Activated T-helper 17 cell treated with anti-CD3 and anti-CD28 coated beads, Interleukin-2, amount 50 U/mL, for 72 hours (primary cell): ENCODE measurements at regions not wholly inside any gene's neighbourhood (a gene's known extent, or its start where the extent isn't known, plus 50 kb on each side); places are given as distances from the start of the nearest gene placed in this dataset.

Experiments used
- ATAC-seq: fragments of 150-1000 bp; cut with Tn5 transposase; replicated peaks from 2 replicates; pipeline ENCODE4 v1.10.0; 2021; ENCODE audit warnings: mild to moderate bottlenecking, moderate library complexity
- H3K27ac Mint-ChIP-seq: one replicate; pipeline ENCODE4 v1.8.0; 2022; ENCODE audit warnings: mixed read lengths
- H3K27me3 Mint-ChIP-seq: one replicate; pipeline ENCODE4 v1.8.0; 2022; ENCODE audit warnings: mixed read lengths
- H3K36me3 Mint-ChIP-seq: one replicate; pipeline ENCODE4 v1.8.0; 2022; ENCODE audit warnings: low read depth, mild to moderate bottlenecking, mixed read lengths
- H3K4me1 Mint-ChIP-seq: one replicate; pipeline ENCODE4 v1.8.0; 2022; ENCODE audit warnings: mixed read lengths
- H3K4me3 Mint-ChIP-seq: one replicate; pipeline ENCODE4 v1.8.0; 2022; ENCODE audit warnings: mild to moderate bottlenecking, mixed read lengths
- H3K9me3 Mint-ChIP-seq: one replicate; pipeline ENCODE4 v1.8.0; 2022; ENCODE audit warnings: mixed read lengths

DNA sequence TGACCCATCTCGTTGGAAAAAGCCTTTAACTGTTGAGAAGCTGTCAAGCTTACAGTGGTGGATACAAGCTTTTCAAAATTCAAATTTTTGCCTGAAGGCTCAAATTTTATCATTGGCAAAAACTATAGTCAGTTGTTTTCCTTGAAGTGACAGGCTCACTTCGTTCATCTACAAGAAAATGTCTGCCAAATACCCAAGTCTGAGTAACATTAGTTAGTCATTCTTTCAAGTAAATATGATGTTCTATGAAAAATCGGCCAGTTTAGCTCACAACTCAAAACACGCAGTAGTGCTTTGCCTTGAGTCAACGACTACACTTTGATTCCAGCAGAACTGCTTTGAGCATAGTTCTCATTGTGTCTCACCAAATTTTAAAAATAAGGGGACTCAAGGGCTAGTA, 170.3 kb upstream of the MAMLD1 start:
- H3K4me1 Mint-ChIP-seq, result no peaks in the 10 kb centered on the region
- no peaks in the 10 kb centered on the region for H3K36me3 Mint-ChIP-seq
- H3K4me3 Mint-ChIP-seq, result no peak overlapping the region
- no peaks in the 10 kb centered on the region for H3K9me3 Mint-ChIP-seq
- H3K27me3 Mint-ChIP-seq, result no peaks in the 10 kb centered on the region
- ATAC-seq, result no peak
- H3K27ac Mint-ChIP-seq, result no peak overlapping the region

DNA sequence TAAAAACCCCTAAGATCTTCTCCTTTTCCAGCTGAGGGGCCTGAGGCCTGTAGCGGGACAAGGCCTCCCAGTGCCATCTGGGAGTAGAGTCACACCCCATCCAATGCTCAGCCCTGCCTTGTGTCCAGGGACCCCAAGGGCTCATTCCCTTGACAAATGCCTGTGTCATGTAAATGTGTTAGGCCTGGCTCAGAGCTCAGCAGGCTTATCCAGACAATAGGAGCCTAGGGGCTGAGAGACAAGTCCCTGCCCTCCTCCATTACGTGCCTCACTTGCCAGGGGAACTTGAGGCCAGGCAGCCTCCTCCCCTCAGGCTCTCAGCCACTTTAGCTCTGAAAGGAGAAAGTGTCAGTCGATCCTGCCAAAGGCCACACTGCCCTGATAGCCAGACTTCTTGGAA, 166.8 kb upstream of the MAMLD1 start:
- no peak for ATAC-seq
- no peaks in the 10 kb centered on the region for H3K27me3 Mint-ChIP-seq
- no peaks in the 10 kb centered on the region for H3K9me3 Mint-ChIP-seq
- H3K27ac Mint-ChIP-seq, result no peak overlapping the region
- no peaks in the 10 kb centered on the region for H3K36me3 Mint-ChIP-seq
- peaks cover 4% of the 10 kb centered on the region for H3K4me1 Mint-ChIP-seq
- H3K4me3 Mint-ChIP-seq, result no peak overlapping the region

DNA sequence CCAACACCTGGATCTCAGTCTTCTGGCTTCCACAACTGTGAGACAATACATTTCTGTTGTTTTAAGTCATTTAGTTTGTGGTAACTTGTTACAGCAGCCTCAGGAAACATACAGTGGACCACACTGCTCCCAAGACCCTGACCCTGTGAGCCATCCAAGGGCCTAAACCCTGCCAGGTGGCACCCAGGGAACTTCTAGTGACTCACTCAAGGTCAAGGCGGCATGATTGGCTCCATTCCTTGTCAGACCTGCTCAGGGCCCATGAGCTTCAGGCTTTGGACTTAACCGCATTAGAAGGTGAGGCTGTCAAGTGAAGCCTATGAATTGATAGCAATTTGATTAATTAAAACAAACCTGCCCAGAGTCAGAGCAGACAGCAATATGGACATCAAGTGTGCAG, 165.7 kb upstream of the MAMLD1 start:
- no peak overlapping the region for H3K27ac Mint-ChIP-seq
- H3K27me3 Mint-ChIP-seq, result no peaks in the 10 kb centered on the region
- H3K4me1 Mint-ChIP-seq, result peaks cover 5% of the 10 kb centered on the region
- no peak for ATAC-seq
- H3K36me3 Mint-ChIP-seq, result no peaks in the 10 kb centered on the region
- H3K4me3 Mint-ChIP-seq, result no peak overlapping the region
- H3K9me3 Mint-ChIP-seq, result no peaks in the 10 kb centered on the region

DNA sequence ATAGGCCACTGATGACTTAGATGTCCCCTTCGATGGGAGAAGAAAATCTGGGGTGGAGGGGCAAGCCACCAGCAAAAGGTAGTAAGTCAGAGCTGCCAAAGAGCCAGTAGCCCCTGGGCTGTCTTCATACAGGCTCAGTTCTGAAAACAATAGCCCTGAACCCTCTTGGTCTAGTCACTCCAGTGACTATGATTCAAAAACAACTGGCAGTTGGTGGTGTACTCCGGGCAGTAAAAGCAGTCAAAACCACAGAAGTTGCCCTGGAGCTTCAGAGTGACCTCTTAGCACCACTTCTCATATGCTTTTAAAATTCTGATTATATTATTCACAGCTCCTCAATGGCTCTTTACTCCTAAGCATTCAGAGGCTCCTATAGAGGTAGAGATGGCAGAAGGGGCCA, 164.3 kb upstream of the MAMLD1 start:
- no peaks in the 10 kb centered on the region for H3K36me3 Mint-ChIP-seq
- peaks cover 5% of the 10 kb centered on the region for H3K4me1 Mint-ChIP-seq
- H3K27ac Mint-ChIP-seq, result no peak overlapping the region
- no peaks in the 10 kb centered on the region for H3K27me3 Mint-ChIP-seq
- ATAC-seq, result no peak
- H3K4me3 Mint-ChIP-seq, result no peak overlapping the region
- H3K9me3 Mint-ChIP-seq, result no peaks in the 10 kb centered on the region

DNA sequence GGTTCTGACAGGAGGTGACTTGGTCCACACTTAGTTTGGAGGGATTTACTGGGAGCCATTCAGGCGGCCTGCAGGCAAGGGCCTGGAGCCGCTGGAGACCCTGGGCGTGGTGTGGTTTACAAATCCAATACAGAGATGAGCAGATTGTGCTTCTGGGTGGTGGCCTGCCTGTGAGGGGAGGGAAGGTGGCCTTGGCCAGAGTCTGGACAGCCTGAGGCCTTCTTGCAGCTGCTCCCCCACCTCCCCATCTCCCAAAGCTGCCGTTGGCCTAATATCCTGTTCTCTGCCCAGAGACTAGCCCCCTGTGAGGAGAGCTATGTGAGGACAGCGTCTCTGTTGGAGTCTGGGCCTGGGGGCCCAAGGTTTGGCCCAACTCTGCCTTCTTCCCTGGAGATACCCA, 163.9 kb upstream of the MAMLD1 start:
- H3K4me3 Mint-ChIP-seq, result no peak overlapping the region
- H3K4me1 Mint-ChIP-seq, result peaks cover 5% of the 10 kb centered on the region
- H3K36me3 Mint-ChIP-seq, result no peaks in the 10 kb centered on the region
- no peak for ATAC-seq
- no peaks in the 10 kb centered on the region for H3K27me3 Mint-ChIP-seq
- H3K27ac Mint-ChIP-seq, result no peak overlapping the region
- no peaks in the 10 kb centered on the region for H3K9me3 Mint-ChIP-seq

DNA sequence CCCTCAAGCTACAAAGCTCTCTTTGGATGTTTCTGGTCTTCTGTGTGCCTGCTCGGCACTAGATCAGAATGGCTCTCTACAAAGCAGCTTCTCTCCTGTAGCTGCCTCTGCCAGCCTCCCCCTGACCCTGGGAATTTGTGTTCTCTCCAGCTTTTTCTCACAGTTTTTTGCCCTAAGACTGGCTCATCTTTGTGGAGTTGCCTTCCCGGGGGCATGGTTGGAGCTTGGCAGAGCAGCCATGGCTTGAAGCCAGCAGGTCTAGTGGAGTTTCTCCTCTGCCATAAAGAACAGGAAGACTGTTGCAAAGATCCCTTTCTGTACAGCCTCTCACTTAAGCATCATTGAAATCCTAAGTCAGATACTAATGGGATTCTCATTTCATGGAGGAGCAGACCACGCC, 163.3 kb upstream of the MAMLD1 start:
- Mint-ChIP-seq H3K9me3 (no peaks in the 10 kb centered on the region), H3K27ac (no peak overlapping the region), H3K27me3 (no peaks in the 10 kb centered on the region), H3K4me3 (no peak overlapping the region), H3K4me1 (peaks cover 5% of the 10 kb centered on the region), H3K36me3 (no peaks in the 10 kb centered on the region)
- no peak for ATAC-seq

DNA sequence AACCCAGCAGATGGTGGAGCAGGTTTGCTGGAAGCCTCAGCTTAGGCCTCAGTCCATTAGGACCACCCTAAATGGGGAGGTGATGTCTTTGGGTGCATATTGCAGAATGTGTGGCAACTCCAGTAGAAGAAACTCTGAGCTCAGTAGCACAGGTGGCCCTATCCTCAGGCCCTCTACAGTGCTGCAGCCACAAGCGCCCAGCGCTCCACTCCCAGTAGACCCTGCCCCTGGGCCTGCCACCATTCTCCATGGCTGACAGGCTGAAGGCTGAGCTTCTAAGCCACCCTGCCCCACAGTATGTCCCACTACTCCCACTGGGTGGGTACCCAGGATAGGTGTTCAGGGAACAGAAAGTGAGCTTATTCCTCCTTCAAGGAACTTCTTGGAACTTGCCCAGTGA, 162.8 kb upstream of the MAMLD1 start:
- Mint-ChIP-seq H3K27ac (peak overlapping the region; percentile 66), H3K4me1 (peaks cover 5% of the 10 kb centered on the region), H3K36me3 (no peaks in the 10 kb centered on the region), H3K27me3 (no peaks in the 10 kb centered on the region), H3K4me3 (no peak overlapping the region), H3K9me3 (no peaks in the 10 kb centered on the region)
- no peak for ATAC-seq

DNA sequence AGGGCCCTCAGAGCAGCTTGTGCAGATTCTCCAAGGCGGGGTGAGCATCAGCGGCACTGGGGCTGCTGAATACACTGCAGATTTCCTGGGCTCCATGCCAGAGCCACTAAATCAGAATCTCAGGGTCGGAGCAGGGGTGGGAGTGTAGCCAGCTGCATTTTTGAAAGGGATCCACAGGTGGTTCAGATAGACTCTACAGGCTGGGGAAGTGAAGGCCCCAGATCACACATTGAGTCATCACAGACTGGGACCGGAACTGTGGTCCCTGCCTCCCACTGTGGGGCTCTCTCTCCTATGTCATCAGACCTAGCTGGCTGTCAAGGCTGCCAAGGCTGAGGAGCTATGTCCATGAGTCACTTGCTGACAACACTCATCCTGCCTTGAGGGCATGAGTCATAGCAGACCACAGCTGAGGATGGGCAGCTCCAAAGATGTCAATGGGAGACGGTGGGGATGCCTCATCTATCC, 162.3 kb upstream of the MAMLD1 start:
- Mint-ChIP-seq H3K27me3 (no peaks in the 10 kb centered on the region), H3K9me3 (no peaks in the 10 kb centered on the region), H3K27ac (peak overlapping the region; percentile 66), H3K4me3 (no peak overlapping the region), H3K4me1 (peaks cover 5% of the 10 kb centered on the region), H3K36me3 (no peaks in the 10 kb centered on the region)
- ATAC-seq, result peak; percentile 99

DNA sequence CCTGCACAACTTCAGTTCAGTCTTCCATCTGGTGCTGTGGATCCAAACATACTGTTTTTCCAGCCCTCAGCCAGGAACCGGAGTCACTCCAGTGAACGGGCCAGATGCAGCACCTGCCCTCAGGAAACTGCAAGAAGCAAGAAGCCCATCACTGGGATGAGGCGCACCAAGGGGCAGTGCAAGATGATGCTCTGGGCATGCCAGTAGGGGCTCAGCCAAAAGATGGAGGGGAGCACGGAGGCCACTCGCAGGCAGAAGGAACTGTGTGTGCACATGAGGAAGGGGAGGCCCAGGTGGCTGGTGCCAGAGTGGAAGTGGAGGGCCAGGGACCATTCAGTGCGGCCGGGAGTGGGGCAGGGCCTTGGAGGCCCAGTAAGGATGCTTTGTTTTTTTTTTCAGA, 161.7 kb upstream of the MAMLD1 start:
- Mint-ChIP-seq H3K9me3 (no peaks in the 10 kb centered on the region), H3K4me1 (peaks cover 5% of the 10 kb centered on the region), H3K27ac (peak overlapping the region; percentile 66), H3K27me3 (no peaks in the 10 kb centered on the region), H3K36me3 (no peaks in the 10 kb centered on the region), H3K4me3 (no peak overlapping the region)
- ATAC-seq, result no peak

DNA sequence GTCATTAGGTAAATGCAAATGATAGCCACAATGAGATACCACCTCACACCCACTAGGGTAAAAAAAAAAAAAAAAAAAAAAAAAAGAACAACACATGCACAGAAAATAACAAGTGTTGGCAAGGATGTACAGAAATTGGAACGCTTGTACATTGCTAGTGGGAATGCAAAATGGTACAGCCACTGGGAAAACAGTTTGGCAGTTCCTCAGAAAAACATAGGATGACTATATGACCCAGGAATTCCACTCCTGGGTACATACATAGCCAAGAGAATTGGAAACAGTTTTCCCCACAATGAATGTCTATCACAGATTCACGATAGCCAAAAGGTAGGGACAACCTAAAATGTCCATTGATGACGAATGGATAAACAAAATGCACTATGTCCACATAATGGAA, 161.3 kb upstream of the MAMLD1 start:
- no peak overlapping the region for H3K4me3 Mint-ChIP-seq
- no peaks in the 10 kb centered on the region for H3K27me3 Mint-ChIP-seq
- no peaks in the 10 kb centered on the region for H3K9me3 Mint-ChIP-seq
- H3K4me1 Mint-ChIP-seq, result peaks cover 5% of the 10 kb centered on the region
- H3K36me3 Mint-ChIP-seq, result no peaks in the 10 kb centered on the region
- no peak overlapping the region for H3K27ac Mint-ChIP-seq
- no peak for ATAC-seq

DNA sequence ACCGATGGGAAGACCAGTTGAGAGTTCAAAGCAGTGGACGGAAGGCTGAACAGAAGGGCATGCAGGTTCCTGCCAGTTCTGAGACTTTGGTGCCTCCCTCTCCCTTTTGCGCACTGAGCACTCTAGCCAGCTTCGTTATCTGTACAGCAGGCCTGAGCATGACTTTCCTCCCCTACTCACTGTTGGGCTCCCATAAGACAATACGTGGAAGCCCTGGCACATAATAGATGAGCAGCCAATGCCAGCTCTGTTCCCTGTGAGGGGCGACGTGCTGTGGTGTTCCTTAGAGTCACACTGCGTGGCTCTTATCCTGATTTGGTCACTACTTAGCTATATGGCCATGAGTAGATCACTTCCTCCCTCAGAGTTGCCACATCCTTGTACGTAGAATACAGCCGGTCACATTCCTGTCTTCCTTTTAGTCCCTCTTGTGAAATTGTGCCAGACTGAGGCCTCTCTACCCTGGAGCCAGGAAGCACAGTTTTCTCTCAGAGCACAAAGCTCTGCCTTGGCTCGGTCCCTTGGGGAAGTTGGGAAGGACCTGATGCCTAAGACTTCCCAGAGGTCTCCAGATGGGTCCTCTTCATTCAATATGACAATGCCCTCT, 160.4 kb upstream of the MAMLD1 start:
- Mint-ChIP-seq H3K27ac (no peak overlapping the region), H3K4me3 (no peak overlapping the region), H3K27me3 (no peaks in the 10 kb centered on the region), H3K4me1 (peaks cover 5% of the 10 kb centered on the region), H3K9me3 (no peaks in the 10 kb centered on the region), H3K36me3 (no peaks in the 10 kb centered on the region)
- no peak for ATAC-seq

DNA sequence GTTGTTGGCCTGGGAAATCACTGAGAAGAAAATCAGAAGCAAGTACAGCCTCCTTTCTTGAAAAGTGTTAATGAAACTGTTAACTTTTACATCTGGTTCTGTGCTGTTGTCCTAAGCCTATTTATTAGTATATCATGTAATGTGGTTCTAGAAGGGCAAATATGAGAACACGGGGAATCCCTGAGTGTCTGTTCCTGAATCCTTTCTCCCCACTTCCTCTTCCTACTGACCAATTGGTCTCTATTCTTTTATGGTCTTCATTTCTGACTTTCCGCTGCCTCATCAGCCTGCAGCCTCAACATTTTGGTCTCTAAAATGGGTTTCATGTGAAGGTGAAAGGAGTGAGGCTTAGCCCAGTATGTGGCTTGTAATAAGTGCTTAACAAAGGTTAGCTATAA, 159.9 kb upstream of the MAMLD1 start:
- Mint-ChIP-seq H3K27ac (no peak overlapping the region), H3K4me3 (no peak overlapping the region), H3K27me3 (no peaks in the 10 kb centered on the region), H3K4me1 (peaks cover 5% of the 10 kb centered on the region), H3K36me3 (no peaks in the 10 kb centered on the region), H3K9me3 (no peaks in the 10 kb centered on the region)
- ATAC-seq, result no peak

DNA sequence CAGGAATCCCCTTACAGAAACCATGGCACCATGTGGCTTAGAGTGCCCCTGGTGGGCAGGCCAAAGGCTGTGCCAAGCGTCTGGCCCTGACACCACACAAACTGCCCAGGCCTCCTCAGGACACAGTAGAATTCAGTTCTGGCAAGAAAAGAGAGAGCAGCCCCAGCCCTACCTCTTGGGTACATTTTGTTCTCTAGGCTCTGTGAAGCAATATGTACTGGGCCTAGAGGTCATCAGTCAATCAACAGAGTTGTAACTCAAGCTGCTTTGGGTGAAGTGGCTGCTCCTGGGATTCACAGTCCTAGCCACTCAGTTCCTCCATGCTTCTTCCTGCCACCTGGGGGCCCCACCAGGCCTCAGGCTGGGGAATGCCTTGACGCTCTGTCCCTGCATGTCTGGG, 158.1 kb upstream of the MAMLD1 start:
- Mint-ChIP-seq H3K4me1 (peaks cover 5% of the 10 kb centered on the region), H3K27ac (no peak overlapping the region), H3K4me3 (no peak overlapping the region), H3K9me3 (no peaks in the 10 kb centered on the region), H3K36me3 (no peaks in the 10 kb centered on the region), H3K27me3 (no peaks in the 10 kb centered on the region)
- ATAC-seq, result no peak

DNA sequence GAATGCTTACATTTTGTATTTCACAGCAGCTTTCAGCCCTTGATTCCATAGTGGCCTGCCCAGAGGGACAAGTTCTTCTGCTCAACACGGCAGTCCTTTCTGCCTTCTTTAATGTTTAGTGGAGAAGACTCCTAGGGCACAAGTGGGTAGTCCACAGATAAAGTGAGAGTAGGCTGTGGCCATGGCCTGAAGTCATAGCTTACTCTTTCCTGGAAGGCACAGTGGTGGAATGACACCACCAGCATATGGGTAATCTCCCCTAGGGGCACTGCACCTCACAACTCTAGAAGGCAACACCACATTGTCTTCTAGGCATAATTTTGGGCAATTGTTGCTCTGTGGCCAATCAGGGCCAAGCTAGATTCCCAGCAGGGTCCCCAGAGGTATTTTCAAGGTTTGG, 155.4 kb upstream of the MAMLD1 start:
- peak; percentile 40 for ATAC-seq
- no peaks in the 10 kb centered on the region for H3K27me3 Mint-ChIP-seq
- no peak overlapping the region for H3K4me3 Mint-ChIP-seq

DNA sequence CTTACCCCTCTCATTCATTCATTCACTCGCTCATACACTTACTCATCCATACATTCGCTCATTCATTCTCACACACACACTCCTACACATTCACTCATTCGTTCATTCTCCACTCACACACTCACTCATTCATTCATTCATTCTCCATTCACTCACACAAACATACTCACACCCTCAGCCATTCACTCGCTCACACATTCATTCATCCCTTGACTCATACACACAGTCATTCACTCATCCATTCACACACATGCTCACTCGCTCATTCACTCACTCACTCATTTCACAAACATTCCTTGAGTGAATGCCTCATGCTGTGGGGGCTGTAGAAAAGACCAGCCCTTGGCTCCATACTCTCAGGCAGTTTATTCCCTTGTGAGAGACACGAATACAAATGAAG, 151.1 kb upstream of the MAMLD1 start:
- Mint-ChIP-seq H3K27ac (no peak overlapping the region), H3K4me1 (no peaks in the 10 kb centered on the region), H3K4me3 (no peak overlapping the region), H3K27me3 (no peaks in the 10 kb centered on the region), H3K9me3 (no peaks in the 10 kb centered on the region), H3K36me3 (no peaks in the 10 kb centered on the region)
- peak; percentile 70 for ATAC-seq

More for the DNA sequence above, 155.4 kb upstream of the MAMLD1 start:
- Mint-ChIP-seq H3K27ac (no peak overlapping the region), H3K9me3 (no peaks in the 10 kb centered on the region), H3K4me1 (no peaks in the 10 kb centered on the region), H3K36me3 (no peaks in the 10 kb centered on the region)
